ENCODE measurements at regions not wholly inside any gene's neighbourhood (a gene's known extent, or its start where the extent isn't known, plus 50 kb on each side); places are given as distances from the start of the nearest gene placed in this dataset.
A peak's percentile ranks its signal among the peaks of the same experiment; 100 is the strongest.

DNA sequence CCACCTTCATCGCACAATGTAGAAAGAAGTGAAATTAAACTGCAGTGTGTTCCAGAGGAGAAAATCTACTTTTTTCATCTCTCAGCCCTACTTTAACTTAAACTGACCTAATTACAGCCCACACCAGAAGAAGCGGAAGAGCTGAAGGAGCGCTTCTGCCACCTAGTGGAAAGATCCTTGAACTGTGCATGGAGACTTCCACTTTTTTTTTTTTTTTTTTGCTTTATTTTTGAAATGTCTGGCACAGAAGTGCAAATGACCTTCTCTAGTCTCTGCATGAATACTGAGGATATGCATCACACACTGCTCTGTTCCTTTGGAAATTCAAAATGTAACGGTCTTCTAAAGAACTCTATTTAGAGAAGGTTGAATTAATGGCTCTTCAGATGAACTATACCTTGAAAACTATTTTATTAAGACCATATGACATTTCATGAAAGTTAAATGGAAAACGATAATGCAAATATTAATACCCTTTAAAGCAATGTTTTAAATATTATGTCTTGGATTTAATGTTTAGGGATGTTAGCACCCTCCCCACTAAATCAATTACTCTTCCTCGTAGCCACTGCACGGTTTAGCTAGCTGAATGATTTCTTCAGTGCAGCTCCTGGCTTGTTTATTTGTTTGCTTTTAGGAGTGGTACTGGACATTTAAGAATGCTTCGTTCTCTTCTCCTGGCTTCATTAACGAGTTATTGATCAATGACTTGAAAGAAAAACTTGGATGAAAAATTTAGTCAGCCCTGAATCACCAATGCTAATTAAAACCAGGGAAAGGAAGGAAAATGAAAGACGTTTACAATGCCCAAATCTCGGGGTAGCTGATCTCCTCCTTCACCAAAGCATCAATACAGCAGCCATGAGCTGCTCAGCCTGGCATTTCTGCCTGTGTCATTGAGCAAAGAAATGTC, 569.6 kb upstream of the GJE1 start:
- Histone ChIP-seq H3K79me2 (no peaks in the 10 kb centered on the region), H3K36me3 (replicated peaks; ENCODE audit: insufficient read depth, low read depth) (no peaks in the 10 kb centered on the region), H3K9me2 (replicated peaks; ENCODE audit: insufficient read depth) (no peaks in the 10 kb centered on the region), H2AFZ (no peak overlapping the region), H3K4me1 (ENCODE audit: insufficient read depth) (peaks cover 6% of the 10 kb centered on the region), H4K20me1 (ENCODE audit: insufficient read depth, poor library complexity, severe bottlenecking) (no peaks in the 10 kb centered on the region), H3K4me2 (peak overlapping the region; percentile 54), H3K27me3 (no peaks in the 10 kb centered on the region), H3K4me3 (no peak overlapping the region), H3K9me3 (ENCODE audit: low read depth) (no peaks in the 10 kb centered on the region), H3K27ac (peak overlapping the region; percentile 8)
- TF ChIP-seq EZH2 (IDR thresholded peaks at IDR 0.05; ENCODE audit: borderline replicate concordance) = no peak
- TF ChIP-seq, protein P1, sequence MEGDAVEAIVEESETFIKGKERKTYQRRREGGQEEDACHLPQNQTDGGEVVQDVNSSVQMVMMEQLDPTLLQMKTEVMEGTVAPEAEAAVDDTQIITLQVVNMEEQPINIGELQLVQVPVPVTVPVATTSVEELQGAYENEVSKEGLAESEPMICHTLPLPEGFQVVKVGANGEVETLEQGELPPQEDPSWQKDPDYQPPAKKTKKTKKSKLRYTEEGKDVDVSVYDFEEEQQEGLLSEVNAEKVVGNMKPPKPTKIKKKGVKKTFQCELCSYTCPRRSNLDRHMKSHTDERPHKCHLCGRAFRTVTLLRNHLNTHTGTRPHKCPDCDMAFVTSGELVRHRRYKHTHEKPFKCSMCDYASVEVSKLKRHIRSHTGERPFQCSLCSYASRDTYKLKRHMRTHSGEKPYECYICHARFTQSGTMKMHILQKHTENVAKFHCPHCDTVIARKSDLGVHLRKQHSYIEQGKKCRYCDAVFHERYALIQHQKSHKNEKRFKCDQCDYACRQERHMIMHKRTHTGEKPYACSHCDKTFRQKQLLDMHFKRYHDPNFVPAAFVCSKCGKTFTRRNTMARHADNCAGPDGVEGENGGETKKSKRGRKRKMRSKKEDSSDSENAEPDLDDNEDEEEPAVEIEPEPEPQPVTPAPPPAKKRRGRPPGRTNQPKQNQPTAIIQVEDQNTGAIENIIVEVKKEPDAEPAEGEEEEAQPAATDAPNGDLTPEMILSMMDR (IDR thresholded peaks at IDR 0.05; ENCODE audit: poor library complexity) = peak; percentile 89
- TF ChIP-seq EZH2phosphoT487 (IDR thresholded peaks at IDR 0.05; ENCODE audit: low read depth, severe bottlenecking, unreplicated experiment) = no peak
- WGBS (ENCODE audit: low lambda C conversion rate, missing lambda C conversion rate) = 27% methylated on average over 11 of the region's 11 CpGs
- peak; percentile 87 for DNase-seq (ENCODE audit: low spot score)

- no peaks in the 10 kb centered on the region for H3K36me3 ChIP-seq (replicated peaks; ENCODE audit: insufficient read depth, low read depth)
- peaks cover 6% of the 10 kb centered on the region for H3K4me1 ChIP-seq (ENCODE audit: insufficient read depth)
- TF ChIP-seq, protein P1 (IDR thresholded peaks at IDR 0.05; ENCODE audit: poor library complexity) = no peak
- no peak for TF ChIP-seq EZH2 (IDR thresholded peaks at IDR 0.05; ENCODE audit: borderline replicate concordance)
- TF ChIP-seq EZH2phosphoT487 (IDR thresholded peaks at IDR 0.05; ENCODE audit: low read depth, severe bottlenecking, unreplicated experiment) = no peak
- no peaks in the 10 kb centered on the region for H3K9me2 ChIP-seq (replicated peaks; ENCODE audit: insufficient read depth)
- DNase-seq (ENCODE audit: low spot score) = peak; percentile 8
- no peaks in the 10 kb centered on the region for H3K27me3 ChIP-seq
- H3K27ac ChIP-seq = peak overlapping the region; percentile 8
- H3K79me2 ChIP-seq = no peaks in the 10 kb centered on the region
- H2AFZ ChIP-seq = peak overlapping the region; percentile 20
- H4K20me1 ChIP-seq (ENCODE audit: insufficient read depth, poor library complexity, severe bottlenecking) = no peaks in the 10 kb centered on the region
- H3K4me2 ChIP-seq = peak overlapping the region; percentile 54
- WGBS (ENCODE audit: low lambda C conversion rate, missing lambda C conversion rate) = 58% methylated on average over 15 of the region's 15 CpGs
- H3K9me3 ChIP-seq (ENCODE audit: low read depth) = no peaks in the 10 kb centered on the region
- no peak overlapping the region for H3K4me3 ChIP-seq
Observed at GRCh38 chr6:141562186-141562811, 570.4 kb upstream of the GJE1 start.

DNA sequence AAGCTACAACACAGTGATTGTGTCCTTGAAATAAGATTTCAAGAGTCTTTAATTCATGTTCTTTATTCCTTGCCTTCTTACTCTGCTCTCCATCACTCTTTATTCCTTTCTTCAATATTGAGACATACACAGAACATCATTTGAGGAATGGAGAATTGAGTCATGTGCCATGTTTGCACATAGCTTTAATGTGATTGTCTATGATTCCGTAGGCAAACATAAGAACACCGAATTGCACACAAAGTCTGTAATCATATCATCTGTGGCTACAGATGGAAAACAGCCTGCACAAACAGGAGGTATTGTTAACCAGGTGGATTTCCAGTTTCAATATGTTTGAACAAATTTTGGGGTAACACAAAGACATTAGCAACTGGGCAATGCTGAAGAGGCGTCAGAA, 571.6 kb upstream of the GJE1 start:
- no peaks in the 10 kb centered on the region for H3K9me2 ChIP-seq (replicated peaks; ENCODE audit: insufficient read depth)
- TF ChIP-seq EZH2 (IDR thresholded peaks at IDR 0.05; ENCODE audit: borderline replicate concordance) = no peak
- TF ChIP-seq, protein P1 (IDR thresholded peaks at IDR 0.05; ENCODE audit: poor library complexity) = no peak
- no peak for TF ChIP-seq EZH2phosphoT487 (IDR thresholded peaks at IDR 0.05; ENCODE audit: low read depth, severe bottlenecking, unreplicated experiment)
- no peak overlapping the region for H3K4me2 ChIP-seq
- H3K27ac ChIP-seq = no peak overlapping the region
- H3K27me3 ChIP-seq = no peaks in the 10 kb centered on the region
- H3K4me3 ChIP-seq = no peak overlapping the region
- no peak for DNase-seq (ENCODE audit: low spot score)
- H4K20me1 ChIP-seq (ENCODE audit: insufficient read depth, poor library complexity, severe bottlenecking) = no peaks in the 10 kb centered on the region
- H2AFZ ChIP-seq = no peak overlapping the region
- no peaks in the 10 kb centered on the region for H3K79me2 ChIP-seq
- WGBS (ENCODE audit: low lambda C conversion rate, missing lambda C conversion rate) = 53% methylated on average over 3 of the region's 3 CpGs
- H3K9me3 ChIP-seq (ENCODE audit: low read depth) = no peaks in the 10 kb centered on the region
- H3K36me3 ChIP-seq (replicated peaks; ENCODE audit: insufficient read depth, low read depth) = no peaks in the 10 kb centered on the region
- peaks cover 6% of the 10 kb centered on the region for H3K4me1 ChIP-seq (ENCODE audit: insufficient read depth)

Data from hepatocyte (in vitro differentiated cells).